RCC 7860 (cell line): ENCODE measurements at regions not wholly inside any gene's neighbourhood (a gene's known extent, or its start where the extent isn't known, plus 50 kb on each side); places are given as distances from the start of the nearest gene placed in this dataset.

Experiments
- DNase-seq: peaks from one replicate; pipeline ENCODE4 v3.0.0-alpha.2; 2015; ENCODE audit warnings: low spot score
- FAIRE-seq: peaks from 2 replicates; lab custom pipeline; 2012; peaks lifted over from hg19 to GRCh38; lab: Jason Lieb, UNC

- FAIRE-seq (no peak), DNase-seq (no peak)
Measured at GRCh38 chr17:63365366-63366240, 80.5 kb downstream of the CYB561 start.

GRCh38 chr17:63366241-63366566 lies 79.9 kb downstream of the CYB561 start:
- DNase-seq, result no peak
- FAIRE-seq, result no peak

GRCh38 chr17:63369233-63369632 lies 76.9 kb downstream of the CYB561 start:
- DNase-seq, result no peak
- no peak for FAIRE-seq

- no peak for DNase-seq
- no peak for FAIRE-seq
Measured at GRCh38 chr17:63370696-63371095, 75.4 kb downstream of the CYB561 start.

GRCh38 chr17:63376949-63377348 lies 69.2 kb downstream of the CYB561 start:
- DNase-seq, result no peak
- FAIRE-seq, result no peak

- no peak for FAIRE-seq
- no peak for DNase-seq
Measured at GRCh38 chr17:63378411-63379375, 67.4 kb downstream of the CYB561 start.

GRCh38 chr17:63379636-63380035 lies 66.5 kb downstream of the CYB561 start:
- no peak for FAIRE-seq
- DNase-seq, result no peak

GRCh38 chr17:63381101-63381729 lies 64.9 kb downstream of the CYB561 start:
- DNase-seq (no peak), FAIRE-seq (no peak)

GRCh38 chr17:63382136-63382535 lies 64.0 kb downstream of the CYB561 start:
- DNase-seq, result no peak
- peak; percentile 11 for FAIRE-seq
